ENCODE measurements at regions not wholly inside any gene's neighbourhood (a gene's known extent, or its start where the extent isn't known, plus 50 kb on each side); places are given as distances from the start of the nearest gene placed in this dataset.

DNA sequence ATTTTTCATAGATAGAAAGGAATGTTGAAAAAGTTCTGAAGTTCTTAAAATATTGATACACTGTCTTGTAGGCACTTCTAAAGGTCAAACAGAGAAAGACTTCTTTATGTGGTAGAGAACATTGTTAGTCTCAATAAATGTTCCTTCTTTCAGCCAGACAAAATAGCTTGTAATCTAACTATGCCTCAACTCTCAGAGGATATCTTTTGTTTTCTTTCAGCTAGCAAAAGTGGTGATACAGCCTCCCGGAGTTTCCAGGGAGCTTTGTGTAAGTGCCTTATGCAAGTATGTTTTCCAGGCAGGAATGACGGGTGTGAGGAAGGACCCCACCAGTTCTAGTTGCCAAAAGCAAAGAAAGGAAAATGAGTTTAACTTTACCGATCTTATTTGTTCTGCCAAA, 452.1 kb upstream of the ST6GAL2 start:
- TF ChIP-seq, protein P1, sequence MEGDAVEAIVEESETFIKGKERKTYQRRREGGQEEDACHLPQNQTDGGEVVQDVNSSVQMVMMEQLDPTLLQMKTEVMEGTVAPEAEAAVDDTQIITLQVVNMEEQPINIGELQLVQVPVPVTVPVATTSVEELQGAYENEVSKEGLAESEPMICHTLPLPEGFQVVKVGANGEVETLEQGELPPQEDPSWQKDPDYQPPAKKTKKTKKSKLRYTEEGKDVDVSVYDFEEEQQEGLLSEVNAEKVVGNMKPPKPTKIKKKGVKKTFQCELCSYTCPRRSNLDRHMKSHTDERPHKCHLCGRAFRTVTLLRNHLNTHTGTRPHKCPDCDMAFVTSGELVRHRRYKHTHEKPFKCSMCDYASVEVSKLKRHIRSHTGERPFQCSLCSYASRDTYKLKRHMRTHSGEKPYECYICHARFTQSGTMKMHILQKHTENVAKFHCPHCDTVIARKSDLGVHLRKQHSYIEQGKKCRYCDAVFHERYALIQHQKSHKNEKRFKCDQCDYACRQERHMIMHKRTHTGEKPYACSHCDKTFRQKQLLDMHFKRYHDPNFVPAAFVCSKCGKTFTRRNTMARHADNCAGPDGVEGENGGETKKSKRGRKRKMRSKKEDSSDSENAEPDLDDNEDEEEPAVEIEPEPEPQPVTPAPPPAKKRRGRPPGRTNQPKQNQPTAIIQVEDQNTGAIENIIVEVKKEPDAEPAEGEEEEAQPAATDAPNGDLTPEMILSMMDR (IDR thresholded peaks at IDR 0.05 in 4 of 5, conservative IDR thresholded peaks at IDR 0.05 in 1 of 5) = no peak
- TF ChIP-seq POLR2A (IDR thresholded peaks at IDR 0.05) = no peak

Measured in gastrocnemius medialis (tissue), 4 donors.